Endothelial cell of umbilical vein (primary cell): ENCODE measurements at regions not wholly inside any gene's neighbourhood (a gene's known extent, or its start where the extent isn't known, plus 50 kb on each side); places are given as distances from the start of the nearest gene placed in this dataset.

Experiments
- BruUV-seq: library from RNA; stranded (reverse); fragments of 400-500 nt; replicated peaks from 2 replicates; lab custom pipeline; 2021; lab: Mats Ljungman, UMichigan
- CTCF ChIA-PET: fragments of 300-600, 350-600 bp; sonication (Branson Sonifier 250); formaldehyde crosslinking; loops from one replicate; lab custom pipeline; 2021; ENCODE audit warnings: antibody characterized with exemption, inconsistent platforms; lab: Charles Lee
- POLR2A ChIA-PET: fragments of 300-600, 350-600 bp; sonication (Branson Sonifier 250); formaldehyde crosslinking; loops from one replicate; lab custom pipeline; 2021; ENCODE audit warnings: antibody characterized with exemption, inconsistent platforms; lab: Charles Lee
- DNase-seq: peaks from one replicate; pipeline ENCODE4 v3.0.0-alpha.2; 2011; ENCODE audit warnings: low read depth, low spot score
- FAIRE-seq: peaks from 2 replicates; lab custom pipeline; 2011; peaks lifted over from hg19 to GRCh38; lab: Jason Lieb, UNC
- H2AFZ ChIP-seq: 2 replicates; pipeline ENCODE4 v1.6.0; 2012; ENCODE audit warnings: low read depth, low read length, control low read depth, inconsistent platforms
- H3K27ac ChIP-seq: 2 replicates; pipeline ENCODE4 v1.5.1; 2011; ENCODE audit warnings: low read depth, mild to moderate bottlenecking, control low read depth, low read length, moderate library complexity; ENCODE audit not compliant: insufficient read depth
- H3K27me3 ChIP-seq, 2 experiments: 2 replicates each; pipeline versions ENCODE4 v1.6.0 to v1.6.1; 2011; ENCODE audit warnings: low read length in 2 of 2, mixed read lengths in 1 of 2; ENCODE audit not compliant: control insufficient read depth in 2 of 2, insufficient read depth in 2 of 2
- H3K36me3 ChIP-seq, 2 experiments: 2 replicates in 1 of 2; 3 replicates in 1 of 2; pipeline ENCODE4 v1.5.1; 2011; ENCODE audit warnings: low read length in 2 of 2, mild to moderate bottlenecking in 1 of 2, moderate library complexity in 1 of 2; ENCODE audit not compliant: control insufficient read depth in 2 of 2, insufficient read depth in 2 of 2; ENCODE audit errors: extremely low read depth in 1 of 2
- H3K4me1 ChIP-seq: 3 replicates; pipeline ENCODE4 v1.5.1; 2011; ENCODE audit warnings: mild to moderate bottlenecking, low read length; ENCODE audit not compliant: control insufficient read depth, insufficient read depth; ENCODE audit errors: extremely low read depth
- H3K4me2 ChIP-seq: 2 replicates; pipeline ENCODE4 v1.6.1; 2011; ENCODE audit warnings: low read length, control low read depth, mixed read lengths; ENCODE audit not compliant: insufficient read depth
- H3K4me3 ChIP-seq, 3 experiments: fragments of 200-600 bp in 1 of 3; sonication (generic), shearing (Covaris generic) in 1 of 3; replicated peaks in 1 of 3; 2 replicates each; pipeline ENCODE4 v1.5.1; 2011 to 2016; ENCODE audit warnings: control low read depth in 3 of 3, low read length in 3 of 3, mild to moderate bottlenecking in 2 of 3, inconsistent platforms in 1 of 3, low read depth in 1 of 3, moderate library complexity in 1 of 3; ENCODE audit not compliant: insufficient read depth in 1 of 3
- H3K79me2 ChIP-seq: 2 replicates; pipeline ENCODE4 v1.6.0; 2012; ENCODE audit warnings: low read length, inconsistent platforms; ENCODE audit not compliant: control insufficient read depth, insufficient read depth
- H3K9ac ChIP-seq: replicated peaks from 2 replicates; pipeline ENCODE3; 2011; ENCODE audit warnings: low read length, control low read depth; ENCODE audit not compliant: insufficient read depth; ENCODE audit errors: extremely low read depth
- H3K9me1 ChIP-seq: replicated peaks from 3 replicates; pipeline ENCODE4 v1.6.0; 2011; ENCODE audit warnings: mild to moderate bottlenecking, low read length; ENCODE audit not compliant: control insufficient read depth, insufficient read depth; ENCODE audit errors: extremely low read depth
- H3K9me3 ChIP-seq: replicated peaks from 2 replicates; pipeline ENCODE4 v1.5.1; 2012; ENCODE audit warnings: low read length, inconsistent platforms; ENCODE audit not compliant: control insufficient read depth, insufficient read depth
- H4K20me1 ChIP-seq: replicated peaks from 2 replicates; pipeline ENCODE3; 2011; ENCODE audit warnings: mild to moderate bottlenecking, low read length; ENCODE audit not compliant: control insufficient read depth, insufficient read depth; ENCODE audit errors: extremely low read depth
- CTCF ChIP-seq, 2 donors: IDR thresholded peaks; 1 replicate in 1 of 2; 2 replicates in 1 of 2; pipeline ENCODE4 v1.5.1; 2011; ENCODE audit warnings: low read length in 2 of 2, mild to moderate bottlenecking in 2 of 2, moderate library complexity in 2 of 2, control low read depth in 1 of 2, inconsistent platforms in 1 of 2, low read depth in 1 of 2; ENCODE audit not compliant: insufficient read depth in 1 of 2; ENCODE audit errors: extremely low read depth in 1 of 2
- GATA2 ChIP-seq: IDR thresholded peaks from 2 replicates; pipeline ENCODE4 v1.7.0; 2011; ENCODE audit warnings: low read depth, mild to moderate bottlenecking, moderate library complexity, mixed read lengths, low read length; ENCODE audit not compliant: insufficient read length, insufficient read depth
- MYC ChIP-seq: IDR thresholded peaks from one replicate; pipeline ENCODE4 v1.6.1; 2011; ENCODE audit warnings: mild to moderate bottlenecking, low read depth, low read length
- POLR2AphosphoS5 ChIP-seq: IDR thresholded peaks from 2 replicates; pipeline ENCODE4 v1.6.1; 2012; ENCODE audit warnings: low read depth, mild to moderate bottlenecking, control low read depth, low read length, moderate library complexity; ENCODE audit not compliant: insufficient read depth
- dilution Hi-C: fragments of 300-500 bp; cut with MboI; formaldehyde crosslinking; loops from one replicate; pipeline ENCODE4 v1.15.0; 2019; ENCODE audit warnings: low sequenced_read_pairs; ENCODE audit not compliant: extremely low pct_ligation_motif_present
- intact Hi-C: fragments of 100-400 bp; cut with micrococcal nuclease; formaldehyde crosslinking; loops from one replicate; pipeline ENCODE4 v1.10.0; 2022

- no TSS peak for BruUV-seq
- no peak overlapping the region for H2AFZ ChIP-seq
- no peaks in the 10 kb centered on the region for H3K4me1 ChIP-seq
- dilution Hi-C loops, result no loop called here
- no peaks in the 10 kb centered on the region for H3K27me3 ChIP-seq
- POLR2A ChIA-PET, result no interaction called here
- CTCF ChIA-PET, result interaction anchor here (1.7 kb wide), 1 partner anchor 26 kb away, joined by 5 read pairs; no protein-coding TSS in a partner anchor
- DNase-seq (no peak), FAIRE-seq (no peak)
- no peak overlapping the region for H3K4me3 ChIP-seq
- no peaks in the 10 kb centered on the region for H3K36me3 ChIP-seq
- H3K27ac ChIP-seq, result no peak overlapping the region
- TF ChIP-seq GATA2, result no peak
- TF ChIP-seq MYC, result no peak
- TF ChIP-seq POLR2AphosphoS5, result no peak
- no peak for TF ChIP-seq CTCF (IDR thresholded peaks at IDR 0.05; ENCODE audit: extremely low read depth in 1 of 2, insufficient read depth in 1 of 2, low read depth in 1 of 2, low read length in 2 of 2)
- H3K79me2 ChIP-seq, result no peaks in the 10 kb centered on the region
- H3K9me1 ChIP-seq, result no peaks in the 10 kb centered on the region
- H4K20me1 ChIP-seq, result no peaks in the 10 kb centered on the region
- H3K9ac ChIP-seq, result no peak overlapping the region
- H3K9me3 ChIP-seq, result no peaks in the 10 kb centered on the region
- H3K4me2 ChIP-seq, result no peak overlapping the region
- intact Hi-C loops, result no loop called here
These were observed 118.0 kb upstream of the C3orf80 start for GRCh38 chr3:160106905-160107861.
